Stomach (tissue), 8 donors: ENCODE measurements at regions not wholly inside any gene's neighbourhood (a gene's known extent, or its start where the extent isn't known, plus 50 kb on each side); places are given as distances from the start of the nearest gene placed in this dataset.

ENCODE experiments used
- DNase-seq, 2 donors: peaks; one replicate each; pipeline versions ENCODE4 v3.0.0 to v3.0.0-alpha.2; 2013 to 2019
- H3K27ac ChIP-seq, 5 donors: fragments of 200-600 bp in 4 of 5; sonication (generic) in 4 of 5; one replicate each; pipeline ENCODE4 v1.5.1; 2013 to 2019; ENCODE audit warnings: mild to moderate bottlenecking in 1 of 5, moderate library complexity in 1 of 5
- H3K27me3 ChIP-seq, 3 donors: fragments of 200-600 bp; sonication (generic); one replicate each; pipeline ENCODE4 v1.5.1; 2017 to 2019; ENCODE audit warnings: mixed run types in 1 of 3
- H3K36me3 ChIP-seq, 4 donors: fragments of 200-600 bp; sonication (generic); 1 replicate in 3 of 4; 2 replicates in 1 of 4; pipeline ENCODE4 v1.5.1; 2016 to 2019
- H3K4me1 ChIP-seq, 4 donors: fragments of 200-600 bp; sonication (generic); one replicate each; pipeline ENCODE4 v1.5.1; 2016 to 2019
- H3K4me3 ChIP-seq, 4 donors: fragments of 200-600 bp; sonication (generic) in 3 of 4; one replicate each; pipeline ENCODE4 v1.5.1; 2016 to 2019; ENCODE audit warnings: mild to moderate bottlenecking in 1 of 4
- H3K9me3 ChIP-seq, 4 donors: fragments of 200-600 bp; sonication (generic); one replicate each; pipeline ENCODE4 v1.5.1; 2016 to 2019
- CTCF ChIP-seq, 7 experiments: fragments of 450-650 bp in 4 of 7; fragments of 200-600 bp in 3 of 7; sonication (generic) in 3 of 7; IDR thresholded peaks; one replicate each; pipeline ENCODE4 v1.5.1; 2016 to 2019; ENCODE audit warnings: antibody characterized with exemption in 7 of 7, control low read depth in 2 of 7, mild to moderate bottlenecking in 1 of 7
- EP300 ChIP-seq: sonication (generic); formaldehyde crosslinking; IDR thresholded peaks from one replicate; pipeline ENCODE4 v1.6.1; 2017; ENCODE audit warnings: antibody characterized with exemption
- POLR2A ChIP-seq, 4 donors: fragments of 450-650 bp; IDR thresholded peaks; one replicate each; pipeline ENCODE4 v1.6.1; 2016; ENCODE audit warnings: antibody characterized with exemption in 4 of 4, control low read depth in 2 of 4, mild to moderate bottlenecking in 1 of 4, moderate library complexity in 1 of 4
- POLR2AphosphoS5 ChIP-seq, 3 donors: sonication (generic); formaldehyde crosslinking; IDR thresholded peaks; one replicate each; pipeline ENCODE4 v1.6.1; 2016; ENCODE audit warnings: antibody characterized with exemption in 3 of 3
- WGBS, 5 donors: extraction: QIAGEN DNeasy Blood & Tissue Kit in 3 of 5; methylation state at CpG; one replicate each; pipeline versions ENCODE4 v1.1.5 to v1.1.7; 2013 to 2018; 5-methylcytosine and 5-hydroxymethylcytosine counted together
- intact Hi-C: fragments of 100-400 bp; cut with DNase I; formaldehyde crosslinking; loops from one replicate; pipeline ENCODE4 v1.15.1; 2023; ENCODE audit warnings: low total_unique reads
- donor health status: healthy with polysubstance abuse.
- donor health status: Bipolar disorder and iron deficiency.
- donor health status: healthy.

- no peak for DNase-seq
- no peak for TF ChIP-seq EP300
- TF ChIP-seq POLR2AphosphoS5 (IDR thresholded peaks at IDR 0.05), result no peak
- no peak for TF ChIP-seq CTCF (IDR thresholded peaks at IDR 0.05)
- no peak for TF ChIP-seq POLR2A (IDR thresholded peaks at IDR 0.05)
- intact Hi-C loops, result no loop called here
- 77 to 87% (median 79%) methylated on average over 9 of the region's 9 CpGs for WGBS, 5 donors
- no peak overlapping the region for H3K27ac ChIP-seq
- no peak overlapping the region for H3K4me3 ChIP-seq
- no peaks in the 10 kb centered on the region for H3K4me1 ChIP-seq
- no peaks in the 10 kb centered on the region for H3K36me3 ChIP-seq
- no peaks in the 10 kb centered on the region for H3K9me3 ChIP-seq
- peaks cover 0 to 11% (median 0%) of the 10 kb centered on the region in 3 donors for H3K27me3 ChIP-seq
Measured at GRCh38 chr21:32886339-32886738, 114.8 kb upstream of the PAXBP1 start.

GRCh38 chr21:32887026-32887425, 115.5 kb upstream of the PAXBP1 start:
- H3K4me3 ChIP-seq, result no peak overlapping the region
- TF ChIP-seq CTCF (IDR thresholded peaks at IDR 0.05), result no peak
- TF ChIP-seq POLR2A (IDR thresholded peaks at IDR 0.05), result no peak
- no peak for TF ChIP-seq EP300
- TF ChIP-seq POLR2AphosphoS5 (IDR thresholded peaks at IDR 0.05), result no peak
- no peaks in the 10 kb centered on the region for H3K4me1 ChIP-seq
- no peaks in the 10 kb centered on the region for H3K36me3 ChIP-seq
- H3K9me3 ChIP-seq, result no peaks in the 10 kb centered on the region
- H3K27me3 ChIP-seq, result peaks cover 0 to 11% (median 0%) of the 10 kb centered on the region in 3 donors
- intact Hi-C loops, result no loop called here
- DNase-seq, result no peak
- H3K27ac ChIP-seq, result no peak overlapping the region
- 42 to 67% (median 57%) methylated on average over 1 of the region's 1 CpG for WGBS, 5 donors

- DNase-seq, result no peak
- intact Hi-C loops, result no loop called here
- no peaks in the 10 kb centered on the region for H3K4me1 ChIP-seq
- H3K4me3 ChIP-seq, result no peak overlapping the region
- peaks cover 0 to 14% (median 0%) of the 10 kb centered on the region in 3 donors for H3K27me3 ChIP-seq
- H3K27ac ChIP-seq, result no peak overlapping the region
- 56 to 79% (median 76%) methylated on average over 3 of the region's 3 CpGs for WGBS, 5 donors
- no peak for TF ChIP-seq CTCF (IDR thresholded peaks at IDR 0.05)
- no peak for TF ChIP-seq POLR2A (IDR thresholded peaks at IDR 0.05)
- no peak for TF ChIP-seq POLR2AphosphoS5 (IDR thresholded peaks at IDR 0.05)
- no peak for TF ChIP-seq EP300
- H3K36me3 ChIP-seq, result no peaks in the 10 kb centered on the region
- no peaks in the 10 kb centered on the region for H3K9me3 ChIP-seq
Measured at GRCh38 chr21:32888971-32889370, 117.4 kb upstream of the PAXBP1 start.

- Histone ChIP-seq H3K36me3 (no peaks in the 10 kb centered on the region), H3K27ac (no peak overlapping the region), H3K27me3 (peaks cover 0 to 14% (median 0%) of the 10 kb centered on the region in 3 donors), H3K9me3 (no peaks in the 10 kb centered on the region), H3K4me1 (no peaks in the 10 kb centered on the region), H3K4me3 (no peak overlapping the region)
- DNase-seq, result no peak
- intact Hi-C loops, result no loop called here
- 78 to 90% (median 89%) methylated on average over 3 of the region's 3 CpGs for WGBS, 5 donors
- TF ChIP-seq EP300 (no peak), CTCF (IDR thresholded peaks at IDR 0.05) (no peak), POLR2AphosphoS5 (IDR thresholded peaks at IDR 0.05) (no peak), POLR2A (IDR thresholded peaks at IDR 0.05) (no peak)
Measured at GRCh38 chr21:32889596-32889995, 118.0 kb upstream of the PAXBP1 start.
